MM.1S (cell line): ENCODE measurements at regions not wholly inside any gene's neighbourhood (a gene's known extent, or its start where the extent isn't known, plus 50 kb on each side); places are given as distances from the start of the nearest gene placed in this dataset.

Experiments used
- CTCF ChIP-seq: fragments of 300-600 bp; sonication (generic); IDR thresholded peaks from 2 replicates; pipeline ENCODE4 v1.5.1; 2016; ENCODE audit warnings: antibody characterized with exemption, low read length, mixed read lengths
- EZH2 ChIP-seq: fragments of 300-600 bp; sonication (generic); optimal IDR thresholded peaks from 2 replicates; pipeline ENCODE3; 2017; ENCODE audit warnings: low read depth, mild to moderate bottlenecking, antibody characterized with exemption, low read length, mixed read lengths
- EZH2phosphoT487 ChIP-seq: fragments of 300-600 bp; sonication (generic); IDR thresholded peaks from 2 replicates; pipeline ENCODE4 v1.6.1; 2018; ENCODE audit warnings: antibody characterized with exemption, low read length

GRCh38 chr1:94636100-94636499 lies 94.5 kb upstream of the F3 start:
- TF ChIP-seq CTCF = no peak
- TF ChIP-seq EZH2 = no peak
- TF ChIP-seq EZH2phosphoT487 = no peak
